ENCODE measurements at regions not wholly inside any gene's neighbourhood (a gene's known extent, or its start where the extent isn't known, plus 50 kb on each side); places are given as distances from the start of the nearest gene placed in this dataset.

DNA sequence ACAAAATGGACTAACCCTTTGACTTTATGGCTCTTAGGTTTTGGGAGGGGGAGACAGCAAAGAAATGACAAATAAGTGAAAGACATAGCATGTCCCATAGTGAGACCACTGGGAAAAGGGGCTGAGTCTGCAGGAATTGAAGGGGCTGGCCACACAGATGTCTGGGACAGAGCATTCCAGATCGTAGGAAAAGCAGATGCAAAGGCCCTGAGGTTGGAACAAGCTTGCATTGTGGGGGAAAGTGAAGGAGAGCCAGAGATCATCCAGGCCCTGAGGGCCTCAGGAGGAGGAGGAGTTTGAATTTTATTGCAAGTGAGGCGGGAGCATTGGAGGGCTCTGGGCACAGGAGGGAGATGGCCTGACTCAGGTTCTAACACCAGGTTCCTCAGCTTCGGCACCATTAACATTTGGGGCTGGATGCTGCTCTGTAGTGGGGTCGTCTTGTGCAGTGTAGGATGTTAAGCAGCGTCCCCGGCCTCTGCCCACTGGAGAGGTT is 97.5 kb downstream of the CEBPB start:
- TF ChIP-seq CTCF (conservative IDR thresholded peaks at IDR 0.05; ENCODE audit: low read length): no peak
- TF ChIP-seq EZH2phosphoT487 (IDR thresholded peaks at IDR 0.05; ENCODE audit: borderline replicate concordance): no peak

Measured in Loucy (cell line).